GM18502 (cell line): ENCODE measurements at regions not wholly inside any gene's neighbourhood (a gene's known extent, or its start where the extent isn't known, plus 50 kb on each side); places are given as distances from the start of the nearest gene placed in this dataset.
"Not testable (repeated sequence)": the region's sequence is repeated elsewhere in the genome, so short reads cannot be mapped to it uniquely, and the experiment has no call there.

Experiments
- ATAC-seq: cut with Tn5 transposase; IDR thresholded peaks from one replicate; pipeline ENCODE4 v1.9.1; 2021; ENCODE audit warnings: mild to moderate bottlenecking; ENCODE audit not compliant: unreplicated experiment, poor library complexity

- no peak for ATAC-seq
Observed at GRCh38 chr6:4474810-4475209, 301.4 kb upstream of the CDYL start.

GRCh38 chr6:4472969-4473642 lies 303.1 kb upstream of the CDYL start:
- no peak for ATAC-seq

GRCh38 chr6:4472222-4472621 lies 304.0 kb upstream of the CDYL start:
- ATAC-seq: no peak

- ATAC-seq: not testable (repeated sequence)
Observed at GRCh38 chr6:4471515-4471914, 304.7 kb upstream of the CDYL start.

- ATAC-seq: no peak
Observed at GRCh38 chr6:4470698-4471210, 305.4 kb upstream of the CDYL start.

- no peak for ATAC-seq
Observed at GRCh38 chr6:4466769-4467480, 309.3 kb upstream of the CDYL start.

- ATAC-seq: no peak
Observed at GRCh38 chr6:4466261-4466660, 309.9 kb upstream of the CDYL start.

- ATAC-seq: no peak
Observed at GRCh38 chr6:4464638-4465037, 311.6 kb upstream of the CDYL start.

- ATAC-seq: no peak
Observed at GRCh38 chr6:4463236-4463635, 313.0 kb upstream of the CDYL start.

GRCh38 chr6:4460586-4461475 lies 315.4 kb upstream of the CDYL start:
- ATAC-seq: no peak

GRCh38 chr6:4459996-4460395 lies 316.2 kb upstream of the CDYL start:
- ATAC-seq: no peak

- ATAC-seq: no peak
Observed at GRCh38 chr6:4459032-4459431, 317.2 kb upstream of the CDYL start.

- ATAC-seq: no peak
Observed at GRCh38 chr6:4451718-4452117, 316.3 kb upstream of the ECI2 start.

GRCh38 chr6:4451081-4451480 lies 315.7 kb upstream of the ECI2 start:
- ATAC-seq: no peak

GRCh38 chr6:4450237-4450636 lies 314.9 kb upstream of the ECI2 start:
- no peak for ATAC-seq

- no peak for ATAC-seq
Observed at GRCh38 chr6:4449409-4449808, 314.0 kb upstream of the ECI2 start.

GRCh38 chr6:4448841-4449240 lies 313.5 kb upstream of the ECI2 start:
- ATAC-seq: no peak

- ATAC-seq: no peak
Observed at GRCh38 chr6:4447639-4448330, 312.4 kb upstream of the ECI2 start.

- no peak for ATAC-seq
Observed at GRCh38 chr6:4446982-4447381, 311.6 kb upstream of the ECI2 start.

- no peak for ATAC-seq
Observed at GRCh38 chr6:4441981-4442434, 306.6 kb upstream of the ECI2 start.
